ENCODE measurements at regions not wholly inside any gene's neighbourhood (a gene's known extent, or its start where the extent isn't known, plus 50 kb on each side); places are given as distances from the start of the nearest gene placed in this dataset.

DNA sequence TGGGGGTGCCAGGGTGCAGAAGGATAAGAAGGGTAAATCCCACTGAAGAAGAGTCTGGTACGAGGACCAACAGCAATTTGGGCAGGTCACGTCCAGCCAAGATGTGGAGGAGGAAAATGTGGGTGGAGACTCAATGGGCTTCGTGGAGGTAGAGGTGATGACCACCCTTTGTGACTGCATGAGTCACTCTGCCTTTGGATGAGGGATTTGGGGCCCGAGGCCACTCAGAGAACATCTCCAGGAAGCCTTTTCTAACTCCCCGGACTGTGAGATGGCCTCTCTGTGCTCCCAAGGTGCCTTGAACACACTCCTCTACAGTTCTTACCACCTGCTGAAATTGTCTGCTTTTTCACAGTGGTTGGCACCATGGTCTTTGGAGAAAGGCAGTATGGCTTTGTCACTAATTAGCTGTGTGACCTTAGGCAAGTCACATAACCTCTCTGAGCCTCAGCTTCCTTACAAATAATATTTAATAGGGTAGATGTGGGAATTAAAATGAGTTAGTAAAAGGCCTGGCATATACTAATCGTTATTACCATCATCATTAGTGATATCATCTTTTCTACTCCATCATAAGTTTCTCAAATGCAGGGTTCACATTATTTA lies 67.0 kb upstream of the ARHGAP5 start:
- 62 to 82% methylated on average over 3 to 6 of the region's 6 CpGs for WGBS, 2 donors (ENCODE audit: low coverage in 1 of 2)
- H3K27me3 ChIP-seq: no peaks in the 10 kb centered on the region
- H3K9me3 ChIP-seq: no peaks in the 10 kb centered on the region
- TF ChIP-seq EP300 (IDR thresholded peaks at IDR 0.05): no peak
- TF ChIP-seq POLR2AphosphoS5 (IDR thresholded peaks at IDR 0.05): no peak
- no peak for TF ChIP-seq CTCF (IDR thresholded peaks at IDR 0.05)
- no peak for TF ChIP-seq POLR2A (IDR thresholded peaks at IDR 0.05)
- ATAC-seq: no peak
- no peaks in the 10 kb centered on the region for H3K36me3 ChIP-seq
- no peak overlapping the region for H3K4me3 ChIP-seq
- no peak overlapping the region for H3K27ac ChIP-seq
- H3K4me1 ChIP-seq: peaks cover 0 to 22% (median 0%) of the 10 kb centered on the region in 3 donors

- 77 to 80% methylated on average over 4 of the region's 4 CpGs for WGBS, 2 donors (ENCODE audit: low coverage in 1 of 2)
- Histone ChIP-seq H3K4me1 (peaks cover 0 to 22% (median 0%) of the 10 kb centered on the region in 3 donors), H3K27ac (no peak overlapping the region), H3K27me3 (no peaks in the 10 kb centered on the region), H3K4me3 (no peak overlapping the region), H3K9me3 (no peaks in the 10 kb centered on the region), H3K36me3 (no peaks in the 10 kb centered on the region)
- TF ChIP-seq EP300 (IDR thresholded peaks at IDR 0.05): no peak
- no peak for TF ChIP-seq POLR2A (IDR thresholded peaks at IDR 0.05)
- no peak for TF ChIP-seq CTCF (IDR thresholded peaks at IDR 0.05)
- TF ChIP-seq POLR2AphosphoS5 (IDR thresholded peaks at IDR 0.05): no peak
- ATAC-seq: no peak
These were observed 66.4 kb upstream of the ARHGAP5 start for GRCh38 chr14:32010604-32011125.

DNA sequence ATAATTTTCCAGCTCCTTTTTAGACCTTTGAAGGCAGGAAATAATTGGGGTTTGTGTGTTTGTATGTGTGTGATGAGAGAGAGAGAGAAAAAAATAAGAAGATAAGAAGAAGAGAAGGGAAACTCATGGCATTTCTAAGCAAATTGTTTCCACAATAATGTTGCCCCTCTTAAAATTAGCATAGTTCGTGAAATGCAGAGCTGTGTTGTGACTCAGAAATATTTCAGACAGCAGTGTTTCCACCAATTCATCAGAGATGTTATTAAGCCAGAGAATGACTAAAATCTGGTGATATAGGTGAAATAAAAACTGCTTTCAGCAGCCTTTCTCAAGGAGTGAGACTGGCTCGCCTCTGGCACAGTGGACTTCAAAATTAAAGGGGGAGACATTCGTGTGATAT lies 65.9 kb upstream of the ARHGAP5 start:
- no peaks in the 10 kb centered on the region for H3K36me3 ChIP-seq
- no peaks in the 10 kb centered on the region for H3K9me3 ChIP-seq
- H3K27me3 ChIP-seq: no peaks in the 10 kb centered on the region
- no peak overlapping the region for H3K27ac ChIP-seq
- H3K4me1 ChIP-seq: peaks cover 0 to 22% (median 0%) of the 10 kb centered on the region in 3 donors
- TF ChIP-seq POLR2AphosphoS5 (IDR thresholded peaks at IDR 0.05) (no peak), POLR2A (IDR thresholded peaks at IDR 0.05) (no peak), CTCF (IDR thresholded peaks at IDR 0.05) (no peak), EP300 (IDR thresholded peaks at IDR 0.05) (no peak)
- no peak overlapping the region for H3K4me3 ChIP-seq
- no peak for ATAC-seq
- 63 to 70% methylated on average over 3 of the region's 3 CpGs for WGBS, 2 donors (ENCODE audit: low coverage in 1 of 2)

GRCh38 chr14:32012062-32012461 lies 65.0 kb upstream of the ARHGAP5 start:
- H3K36me3 ChIP-seq: no peaks in the 10 kb centered on the region
- no peak overlapping the region for H3K4me3 ChIP-seq
- no peaks in the 10 kb centered on the region for H3K27me3 ChIP-seq
- peaks cover 0 to 13% (median 0%) of the 10 kb centered on the region in 3 donors for H3K4me1 ChIP-seq
- H3K27ac ChIP-seq: no peak overlapping the region
- H3K9me3 ChIP-seq: no peaks in the 10 kb centered on the region
- ATAC-seq: no peak
- TF ChIP-seq POLR2AphosphoS5 (IDR thresholded peaks at IDR 0.05) (no peak), CTCF (IDR thresholded peaks at IDR 0.05) (no peak), EP300 (IDR thresholded peaks at IDR 0.05) (no peak), POLR2A (IDR thresholded peaks at IDR 0.05) (no peak)

DNA sequence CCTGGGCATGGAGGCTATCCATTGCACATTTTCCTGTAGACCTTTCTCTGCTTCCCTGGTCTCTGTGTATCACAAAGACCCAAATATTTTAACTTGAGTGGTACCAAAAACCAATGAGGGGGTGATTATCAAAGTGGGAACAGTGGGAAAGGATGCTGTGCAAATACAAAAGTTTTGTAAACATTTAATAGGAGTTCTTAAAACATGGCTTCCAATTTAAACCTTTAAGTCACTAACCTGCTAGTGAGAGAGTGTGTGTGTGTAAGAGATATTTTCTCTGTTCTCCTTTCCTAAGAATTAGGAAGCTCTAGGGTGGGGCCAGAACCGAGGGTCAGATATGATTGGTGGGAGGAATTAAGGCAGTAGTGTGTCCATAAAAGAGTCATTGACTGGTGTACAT lies 64.5 kb upstream of the ARHGAP5 start:
- peaks cover 0 to 8% (median 0%) of the 10 kb centered on the region in 3 donors for H3K4me1 ChIP-seq
- H3K9me3 ChIP-seq: no peaks in the 10 kb centered on the region
- no peaks in the 10 kb centered on the region for H3K27me3 ChIP-seq
- H3K36me3 ChIP-seq: no peaks in the 10 kb centered on the region
- no peak for TF ChIP-seq POLR2A (IDR thresholded peaks at IDR 0.05)
- no peak for TF ChIP-seq POLR2AphosphoS5 (IDR thresholded peaks at IDR 0.05)
- no peak for TF ChIP-seq EP300 (IDR thresholded peaks at IDR 0.05)
- TF ChIP-seq CTCF (IDR thresholded peaks at IDR 0.05): no peak
- no peak overlapping the region for H3K4me3 ChIP-seq
- no peak overlapping the region for H3K27ac ChIP-seq
- WGBS, 2 donors (ENCODE audit: low coverage in 1 of 2): 88 to 100% methylated on average over 1 of the region's 1 CpG
- no peak for ATAC-seq

Measured in gastroesophageal sphincter (tissue), 4 donors.